ENCODE measurements at regions not wholly inside any gene's neighbourhood (a gene's known extent, or its start where the extent isn't known, plus 50 kb on each side); places are given as distances from the start of the nearest gene placed in this dataset.

- no peak for TF ChIP-seq CTCF (IDR thresholded peaks at IDR 0.05; ENCODE audit: poor library complexity)
- TF ChIP-seq EZH2 (IDR thresholded peaks at IDR 0.05; ENCODE audit: borderline replicate concordance) = no peak
- TF ChIP-seq EZH2phosphoT487 (IDR thresholded peaks at IDR 0.05; ENCODE audit: low read depth, severe bottlenecking, unreplicated experiment) = no peak
These were observed 344.5 kb upstream of the SFSWAP start for GRCh38 chr12:131366261-131366871.
